MCF 10A (cell line): ENCODE measurements at regions not wholly inside any gene's neighbourhood (a gene's known extent, or its start where the extent isn't known, plus 50 kb on each side); places are given as distances from the start of the nearest gene placed in this dataset.

Experiments used
- BruUV-seq: library from RNA; stranded (reverse); fragments of 400-500 nt; replicated peaks from 2 replicates; lab custom pipeline; 2021; lab: Mats Ljungman, UMichigan
- CTCF ChIA-PET: fragments of 300-600 bp; sonication (Branson Sonifier 250); formaldehyde crosslinking; extraction: SDS; loops from one replicate; lab custom pipeline; 2021; ENCODE audit warnings: antibody characterized with exemption, inconsistent platforms; lab: Yijun Ruan, JAX
- POLR2A ChIA-PET: fragments of 300-600, 350-650 bp; sonication (Branson Sonifier 250); formaldehyde crosslinking; extraction: SDS; loops from one replicate; lab custom pipeline; 2020; ENCODE audit warnings: antibody characterized with exemption, inconsistent platforms; lab: Yijun Ruan, JAX
- DNase-seq: peaks from one replicate; pipeline ENCODE4 v3.0.0-alpha.2; 2018; ENCODE audit not compliant: unreplicated experiment
- H3K27ac Mint-ChIP-seq: one replicate; pipeline ENCODE4 v1.8.0; 2022; ENCODE audit warnings: mild to moderate bottlenecking, low read depth, mixed read lengths; ENCODE audit not compliant: unreplicated experiment
- H3K27me3 Mint-ChIP-seq: one replicate; pipeline ENCODE4 v1.8.0; 2022; ENCODE audit warnings: mixed read lengths; ENCODE audit not compliant: insufficient read depth, unreplicated experiment
- H3K36me3 Mint-ChIP-seq: one replicate; pipeline ENCODE4 v1.8.0; 2022; ENCODE audit warnings: mild to moderate bottlenecking, moderate library complexity, mixed read lengths; ENCODE audit not compliant: insufficient read depth, unreplicated experiment
- H3K4me1 Mint-ChIP-seq: one replicate; pipeline ENCODE4 v1.8.0; 2022; ENCODE audit warnings: mixed read lengths; ENCODE audit not compliant: insufficient read depth, unreplicated experiment
- H3K4me3 Mint-ChIP-seq: one replicate; pipeline ENCODE4 v1.8.0; 2022; ENCODE audit warnings: mild to moderate bottlenecking, moderate library complexity, mixed read lengths; ENCODE audit not compliant: unreplicated experiment
- H3K9me3 Mint-ChIP-seq: one replicate; pipeline ENCODE4 v1.8.0; 2022; ENCODE audit warnings: mixed read lengths; ENCODE audit not compliant: unreplicated experiment
- intact Hi-C: fragments of 100-400 bp; cut with micrococcal nuclease; formaldehyde crosslinking; loops from 2 replicates; pipeline ENCODE4 v1.14.1; 2022
- TF ChIP-seq, protein P1 (sequence below): fragments of 200-600 bp; IDR thresholded peaks from one replicate; pipeline ENCODE4 v1.8.0; 2022; ENCODE audit warnings: antibody characterized with exemption, mild to moderate bottlenecking; ENCODE audit not compliant: unreplicated experiment

DNA sequence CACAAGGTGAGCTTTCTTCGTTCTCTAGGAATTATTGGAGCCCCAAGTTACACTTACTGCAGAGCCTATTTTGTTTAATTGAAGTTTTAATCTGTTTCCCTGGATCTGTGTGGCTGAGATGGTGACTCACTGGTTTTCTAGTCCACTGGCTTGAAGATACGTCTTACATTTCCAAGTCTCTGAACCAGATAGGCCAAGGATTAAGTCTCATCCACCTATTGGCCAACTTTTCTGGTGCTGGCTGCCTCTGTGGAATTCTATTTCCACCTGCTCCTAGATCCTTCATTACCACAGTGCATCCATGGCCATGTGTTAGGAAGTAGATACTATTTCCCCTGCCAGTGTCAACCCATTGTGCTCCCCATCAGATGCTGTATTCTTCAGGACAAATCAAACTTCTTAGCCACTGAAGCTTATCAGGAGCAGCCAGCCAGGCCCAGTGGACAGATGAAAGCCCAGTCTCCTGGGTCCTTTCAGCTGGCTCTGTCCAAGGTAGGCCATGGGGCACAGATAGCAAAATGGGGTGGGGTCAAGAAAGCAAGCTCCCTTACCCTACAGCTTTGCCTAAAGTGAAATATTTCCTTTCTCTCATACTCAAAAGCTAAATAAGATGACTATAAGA lies 198.8 kb upstream of the TCF4 start:
- CTCF ChIA-PET, result interaction anchor here (0.6 kb wide), 1 partner anchor 15 kb away, joined by 3 read pairs; no protein-coding TSS in a partner anchor
- peaks cover 7% of the 10 kb centered on the region for H3K9me3 Mint-ChIP-seq
- H3K27ac Mint-ChIP-seq, result no peak overlapping the region
- no peak overlapping the region for H3K4me3 Mint-ChIP-seq
- intact Hi-C loops, result no loop called here
- H3K36me3 Mint-ChIP-seq, result peaks cover 5% of the 10 kb centered on the region
- POLR2A ChIA-PET, result no interaction called here
- TF ChIP-seq, protein P1, sequence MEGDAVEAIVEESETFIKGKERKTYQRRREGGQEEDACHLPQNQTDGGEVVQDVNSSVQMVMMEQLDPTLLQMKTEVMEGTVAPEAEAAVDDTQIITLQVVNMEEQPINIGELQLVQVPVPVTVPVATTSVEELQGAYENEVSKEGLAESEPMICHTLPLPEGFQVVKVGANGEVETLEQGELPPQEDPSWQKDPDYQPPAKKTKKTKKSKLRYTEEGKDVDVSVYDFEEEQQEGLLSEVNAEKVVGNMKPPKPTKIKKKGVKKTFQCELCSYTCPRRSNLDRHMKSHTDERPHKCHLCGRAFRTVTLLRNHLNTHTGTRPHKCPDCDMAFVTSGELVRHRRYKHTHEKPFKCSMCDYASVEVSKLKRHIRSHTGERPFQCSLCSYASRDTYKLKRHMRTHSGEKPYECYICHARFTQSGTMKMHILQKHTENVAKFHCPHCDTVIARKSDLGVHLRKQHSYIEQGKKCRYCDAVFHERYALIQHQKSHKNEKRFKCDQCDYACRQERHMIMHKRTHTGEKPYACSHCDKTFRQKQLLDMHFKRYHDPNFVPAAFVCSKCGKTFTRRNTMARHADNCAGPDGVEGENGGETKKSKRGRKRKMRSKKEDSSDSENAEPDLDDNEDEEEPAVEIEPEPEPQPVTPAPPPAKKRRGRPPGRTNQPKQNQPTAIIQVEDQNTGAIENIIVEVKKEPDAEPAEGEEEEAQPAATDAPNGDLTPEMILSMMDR, result no peak
- no peaks in the 10 kb centered on the region for H3K27me3 Mint-ChIP-seq
- peaks cover 18% of the 10 kb centered on the region for H3K4me1 Mint-ChIP-seq
- no TSS peak for BruUV-seq
- no peak for DNase-seq

DNA sequence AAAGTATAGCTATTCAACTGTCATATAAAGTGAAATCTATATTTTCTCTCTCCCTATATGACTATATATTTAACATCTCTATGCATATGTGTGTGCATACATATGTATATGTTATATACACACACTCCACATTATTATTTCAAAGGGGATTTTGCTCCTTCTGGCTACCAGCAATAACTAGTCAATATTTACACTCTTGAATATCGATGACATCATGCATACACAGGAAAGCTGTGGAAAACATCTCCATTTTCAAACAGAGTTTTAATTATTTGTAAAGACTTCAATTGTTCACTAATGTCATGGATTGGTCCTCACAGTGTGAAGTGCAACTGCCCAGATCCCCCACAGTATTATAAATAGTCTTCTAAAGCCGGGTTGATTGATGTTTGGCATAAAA lies 195.9 kb upstream of the TCF4 start:
- intact Hi-C loops, result no loop called here
- TF ChIP-seq, protein P1, result no peak
- Mint-ChIP-seq H3K4me1 (no peaks in the 10 kb centered on the region), H3K9me3 (no peaks in the 10 kb centered on the region), H3K4me3 (no peak overlapping the region), H3K27me3 (no peaks in the 10 kb centered on the region), H3K36me3 (peaks cover 5% of the 10 kb centered on the region), H3K27ac (no peak overlapping the region)
- BruUV-seq, result no TSS peak
- CTCF ChIA-PET, result interaction anchor here (0.8 to 2.8 kb wide), 2 partner anchors 18 to 368 kb away, joined by 3 to 13 read pairs; no protein-coding TSS in a partner anchor
- DNase-seq, result no peak
- POLR2A ChIA-PET, result no interaction called here

DNA sequence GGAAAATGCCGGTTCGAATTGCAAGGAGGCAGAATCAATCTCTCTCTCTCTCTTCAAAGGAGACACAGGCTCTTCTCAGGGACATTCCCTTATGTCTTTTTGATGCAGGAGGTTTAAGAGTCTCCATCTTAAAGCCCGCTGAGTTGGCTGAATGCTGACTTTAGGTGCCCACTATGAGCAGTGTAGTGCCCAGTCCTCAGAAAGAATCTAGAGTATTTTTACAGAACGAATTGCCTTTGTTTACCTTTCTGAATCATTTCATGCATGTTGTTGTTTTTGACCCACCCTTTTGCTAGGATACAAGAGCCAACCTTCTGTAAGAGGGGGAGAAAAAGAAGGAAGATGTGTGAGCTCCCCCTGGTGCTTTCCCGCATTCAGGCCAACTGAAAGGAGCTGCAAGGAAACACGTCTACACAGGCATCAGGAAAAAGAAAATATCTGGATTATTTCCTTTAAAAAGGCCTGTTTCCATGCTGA lies 193.5 kb upstream of the TCF4 start:
- no peaks in the 10 kb centered on the region for H3K4me1 Mint-ChIP-seq
- CTCF ChIA-PET, result interaction anchor here (0.6 to 2.8 kb wide), 4 partner anchors 10 to 547 kb away, joined by 3 to 13 read pairs (median 4); no protein-coding TSS in a partner anchor
- H3K36me3 Mint-ChIP-seq, result peaks cover 5% of the 10 kb centered on the region
- POLR2A ChIA-PET, result interaction anchor here (0.6 kb wide), 1 partner anchor 367 kb away, joined by 3 read pairs; no protein-coding TSS in a partner anchor
- no peaks in the 10 kb centered on the region for H3K9me3 Mint-ChIP-seq
- H3K4me3 Mint-ChIP-seq, result no peak overlapping the region
- H3K27ac Mint-ChIP-seq, result no peak overlapping the region
- TF ChIP-seq, protein P1, result peak; percentile 14
- no TSS peak for BruUV-seq
- no peaks in the 10 kb centered on the region for H3K27me3 Mint-ChIP-seq
- intact Hi-C loops, result loop anchor here (1.0 kb wide), 1 partner anchor 366 kb away; no protein-coding TSS in a partner anchor
- peak; percentile 48 for DNase-seq

DNA sequence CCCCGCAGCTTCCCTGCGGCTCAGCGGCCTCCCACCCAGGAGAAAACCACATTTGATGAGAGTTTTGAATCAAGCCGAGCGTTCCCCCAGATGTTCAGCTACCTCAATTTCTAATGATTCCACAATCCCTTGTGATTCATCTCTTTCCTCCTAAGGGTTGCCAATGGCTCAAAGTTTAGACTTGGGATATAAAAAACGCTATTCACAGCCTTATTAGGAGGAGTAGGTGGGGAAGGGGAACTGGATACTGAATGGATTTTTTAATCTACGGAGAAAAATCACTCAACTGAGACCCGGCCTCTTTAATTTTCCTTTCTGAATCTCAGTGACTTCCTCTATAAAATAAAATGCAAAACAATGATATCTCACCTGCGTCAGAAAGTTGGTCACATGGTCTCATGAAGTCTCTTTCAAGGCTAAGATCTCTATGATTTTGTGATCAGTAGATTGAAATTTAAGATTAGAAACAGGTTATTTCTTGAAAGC lies 192.6 kb upstream of the TCF4 start:
- no peaks in the 10 kb centered on the region for H3K4me1 Mint-ChIP-seq
- CTCF ChIA-PET, result no interaction called here
- no peaks in the 10 kb centered on the region for H3K9me3 Mint-ChIP-seq
- POLR2A ChIA-PET, result no interaction called here
- intact Hi-C loops, result loop anchor here (1.0 kb wide), 1 partner anchor 365 kb away; no protein-coding TSS in a partner anchor
- no peak overlapping the region for H3K4me3 Mint-ChIP-seq
- H3K27ac Mint-ChIP-seq, result no peak overlapping the region
- H3K27me3 Mint-ChIP-seq, result no peaks in the 10 kb centered on the region
- TF ChIP-seq, protein P1, result no peak
- no TSS peak for BruUV-seq
- no peak for DNase-seq
- no peaks in the 10 kb centered on the region for H3K36me3 Mint-ChIP-seq
